ENCODE measurements at regions not wholly inside any gene's neighbourhood (a gene's known extent, or its start where the extent isn't known, plus 50 kb on each side); places are given as distances from the start of the nearest gene placed in this dataset.

DNA sequence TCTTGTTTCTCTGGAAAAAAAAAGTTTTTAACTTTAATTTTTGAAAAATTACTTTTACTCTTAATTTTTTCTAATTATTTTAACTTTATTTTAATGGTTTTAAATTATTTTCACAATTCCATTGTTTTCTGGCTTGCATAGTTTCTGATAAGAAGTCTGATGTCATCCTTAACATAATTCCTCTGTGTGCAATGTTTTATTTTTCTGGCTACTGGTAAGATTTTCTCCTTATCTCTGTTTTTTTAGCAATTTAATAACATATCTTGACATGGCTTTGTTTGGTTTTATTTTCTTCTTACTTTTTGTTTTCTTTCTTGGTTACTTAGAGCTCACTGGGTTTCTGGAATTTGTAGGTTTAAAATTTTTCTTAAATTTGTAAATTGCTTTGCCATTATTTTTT lies 114.8 kb downstream of the TBXT start:
- no peak for DNase-seq (ENCODE audit: extremely low read depth in 1 of 2, low read depth in 1 of 2)

DNA sequence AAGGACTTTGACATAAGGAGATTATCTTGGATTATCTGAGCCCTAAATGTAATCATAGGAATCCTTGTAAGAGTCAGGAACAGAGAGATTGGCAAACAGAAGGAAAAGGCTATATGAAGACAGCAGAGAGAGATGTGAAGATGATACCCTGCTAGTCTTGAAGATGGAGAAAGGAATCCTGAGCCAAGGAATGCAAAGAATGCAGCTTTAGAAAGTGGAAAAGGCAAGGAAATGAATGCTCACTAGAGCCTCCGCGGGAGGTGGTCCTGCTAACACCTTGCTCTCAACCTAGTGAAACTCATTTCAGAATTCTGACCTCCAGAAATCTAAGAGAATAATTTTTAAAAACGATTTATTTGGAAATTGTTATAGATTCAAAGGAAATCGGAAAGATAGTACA lies 117.1 kb downstream of the TBXT start:
- no peak for DNase-seq (ENCODE audit: extremely low read depth in 1 of 2, low read depth in 1 of 2)

DNA sequence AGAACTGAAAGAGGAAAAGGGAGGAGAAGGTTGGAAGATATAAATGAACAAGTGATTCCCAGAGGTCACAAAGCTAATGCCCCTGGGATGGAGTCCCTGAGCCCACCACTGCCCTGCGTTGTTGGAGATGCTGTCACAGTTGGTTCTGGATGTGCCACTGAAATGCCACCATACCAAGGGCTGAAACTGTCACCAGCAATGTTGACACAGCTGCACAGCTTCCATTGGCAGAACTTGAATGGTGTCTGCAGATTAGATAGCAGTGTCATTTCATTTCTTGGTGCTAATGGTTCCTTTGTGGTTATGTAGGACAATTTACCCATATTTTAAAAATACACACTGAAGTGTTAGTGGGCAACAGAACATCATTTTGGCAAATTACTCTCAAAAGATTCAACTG lies 120.7 kb downstream of the TBXT start:
- no peak for DNase-seq (ENCODE audit: extremely low read depth in 1 of 2, low read depth in 1 of 2)

DNA sequence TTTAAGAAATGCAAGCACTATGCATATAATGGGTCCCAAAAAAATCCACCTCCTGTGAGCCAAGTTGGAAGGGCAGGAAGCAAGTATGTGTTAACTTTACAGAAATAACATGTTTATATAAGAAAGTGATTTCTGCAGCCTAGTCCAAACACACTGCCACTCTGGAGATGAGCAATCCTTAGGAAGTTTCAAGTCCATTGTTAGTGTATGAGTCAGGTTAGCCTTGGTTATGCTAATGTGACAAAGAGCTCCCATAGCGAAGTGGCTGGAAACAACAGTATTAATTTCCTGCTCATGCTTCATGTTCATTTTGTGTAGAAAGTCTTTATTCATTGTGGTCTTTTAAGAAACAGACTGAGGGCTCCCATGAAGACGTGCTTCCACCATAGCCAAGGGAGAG lies 121.4 kb downstream of the TBXT start:
- DNase-seq (ENCODE audit: extremely low read depth in 1 of 2, low read depth in 1 of 2): no peak

DNA sequence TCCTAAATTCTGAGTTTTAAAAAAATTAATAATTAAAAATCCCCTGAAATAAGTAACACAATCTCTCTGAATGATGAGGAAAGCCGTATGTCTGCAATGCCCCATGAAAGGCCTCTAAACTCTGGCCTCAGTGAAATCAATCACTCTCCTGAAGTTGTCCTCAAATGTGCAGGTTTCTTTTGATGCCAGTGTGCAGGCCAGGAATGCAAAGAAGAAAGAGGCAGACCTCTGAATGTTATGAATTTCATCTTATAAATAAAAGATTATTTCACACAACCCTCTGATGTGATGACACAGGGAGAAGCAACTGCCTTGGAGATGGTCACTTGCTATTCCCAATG lies 121.8 kb downstream of the TBXT start:
- no peak for DNase-seq (ENCODE audit: extremely low read depth in 1 of 2, low read depth in 1 of 2)

DNA sequence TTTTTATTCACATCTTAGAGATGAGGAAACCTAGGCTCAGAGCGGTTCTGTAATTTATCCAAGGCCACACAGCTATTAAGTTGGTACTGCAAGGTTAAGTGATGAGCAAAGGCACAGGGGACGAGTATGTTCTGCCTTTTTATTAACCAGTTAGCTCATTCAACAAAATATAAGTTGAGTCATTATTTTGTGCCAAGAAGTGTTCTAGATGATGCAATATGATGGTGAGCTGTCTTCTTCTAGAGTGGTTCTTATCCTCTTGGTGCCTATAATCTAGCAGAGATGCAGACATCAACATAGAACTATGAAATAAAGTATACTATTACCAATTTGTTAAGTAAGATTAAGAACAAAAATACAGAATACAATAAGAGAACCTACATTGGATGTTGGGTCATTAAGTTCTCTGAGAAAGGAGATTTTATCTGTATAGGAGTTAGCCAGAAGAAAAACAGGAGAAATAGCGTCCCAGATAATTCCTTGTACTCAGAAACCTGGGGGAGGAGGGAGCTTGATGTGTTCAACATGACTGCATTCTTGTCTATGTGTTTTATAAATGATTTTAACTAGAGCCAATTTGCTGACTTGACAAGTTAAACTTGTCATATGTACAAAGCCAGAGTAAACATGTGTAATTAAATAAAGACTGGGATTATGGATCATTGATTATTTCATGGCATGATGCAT lies 122.3 kb downstream of the TBXT start:
- DNase-seq (ENCODE audit: extremely low read depth in 1 of 2, low read depth in 1 of 2): no peak

DNA sequence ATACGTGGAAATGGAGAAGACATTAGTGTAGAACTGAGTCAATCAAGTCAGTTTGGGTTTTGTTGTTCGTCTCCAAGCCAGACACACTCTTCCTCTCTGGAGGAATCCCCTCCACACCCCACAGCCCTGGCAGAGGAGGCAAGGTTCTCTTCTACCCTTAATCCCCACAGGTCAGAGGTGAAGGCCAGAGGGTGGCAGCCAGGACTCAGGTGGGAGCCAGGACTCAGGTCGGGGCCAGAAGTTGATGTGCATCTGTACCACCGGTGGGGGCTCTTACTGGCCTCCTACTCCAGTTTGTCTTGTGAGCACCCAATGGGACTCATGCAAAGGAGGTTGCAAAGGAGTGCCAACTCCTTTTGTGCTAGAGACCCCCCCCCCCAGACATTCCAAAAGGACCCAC lies 126.4 kb downstream of the TBXT start:
- no peak for DNase-seq (ENCODE audit: extremely low read depth in 1 of 2, low read depth in 1 of 2)

DNA sequence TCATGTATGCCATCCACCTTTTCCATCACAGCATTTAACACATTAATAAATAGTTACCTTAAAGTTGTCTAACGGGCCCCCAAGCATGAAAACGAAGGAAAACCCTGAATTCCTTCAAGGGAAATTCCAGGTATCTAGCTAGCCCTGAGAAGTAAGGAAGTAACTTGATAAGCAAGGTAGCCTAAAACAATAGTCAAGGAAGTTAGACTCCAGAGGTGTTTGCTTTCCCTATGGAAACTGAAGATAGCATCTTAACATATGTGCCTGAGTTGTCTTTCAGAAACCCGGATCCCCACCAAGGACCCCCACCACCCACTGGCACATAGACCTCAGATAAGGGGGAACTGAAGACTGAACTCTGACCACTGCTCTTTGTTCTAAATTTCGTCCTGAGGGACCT lies 127.4 kb downstream of the TBXT start:
- DNase-seq (ENCODE audit: extremely low read depth in 1 of 2, low read depth in 1 of 2): no peak

DNA sequence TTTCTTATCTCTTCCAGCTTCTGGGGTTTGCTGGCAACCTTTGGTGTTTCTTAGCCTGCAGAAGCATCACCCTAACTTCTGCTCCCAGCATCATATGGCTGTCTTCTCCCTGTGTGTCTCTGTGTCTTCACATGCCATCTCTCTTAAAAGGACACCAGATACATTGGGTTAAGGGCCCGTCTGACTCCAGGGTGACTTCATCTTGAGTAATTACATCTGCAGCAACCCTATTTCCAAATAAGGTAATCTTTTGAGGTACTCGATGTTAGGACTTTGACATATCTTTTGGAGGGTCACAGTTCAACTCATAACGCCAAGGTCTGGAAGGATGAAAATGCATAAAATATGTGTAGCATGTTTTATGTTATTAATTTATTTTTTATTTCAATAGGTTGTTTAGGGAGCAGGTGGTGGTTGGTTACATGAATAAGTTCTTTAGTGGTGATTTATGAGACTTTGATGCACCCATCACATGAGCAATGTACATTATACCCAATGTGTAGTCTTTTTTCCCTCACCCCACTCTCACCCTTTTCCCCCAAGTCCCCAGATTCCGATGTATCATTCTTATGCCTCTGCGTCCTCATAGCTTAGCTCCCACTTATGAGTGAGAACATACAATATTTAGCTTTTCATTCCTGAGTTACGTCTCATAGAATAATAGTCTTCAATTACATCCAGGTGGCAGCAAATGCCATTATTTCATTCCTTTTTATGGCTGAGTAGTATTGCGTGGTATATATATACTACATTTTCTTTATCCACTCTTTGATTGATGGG lies 131.1 kb downstream of the TBXT start:
- DNase-seq (ENCODE audit: extremely low read depth in 1 of 2, low read depth in 1 of 2): no peak

DNA sequence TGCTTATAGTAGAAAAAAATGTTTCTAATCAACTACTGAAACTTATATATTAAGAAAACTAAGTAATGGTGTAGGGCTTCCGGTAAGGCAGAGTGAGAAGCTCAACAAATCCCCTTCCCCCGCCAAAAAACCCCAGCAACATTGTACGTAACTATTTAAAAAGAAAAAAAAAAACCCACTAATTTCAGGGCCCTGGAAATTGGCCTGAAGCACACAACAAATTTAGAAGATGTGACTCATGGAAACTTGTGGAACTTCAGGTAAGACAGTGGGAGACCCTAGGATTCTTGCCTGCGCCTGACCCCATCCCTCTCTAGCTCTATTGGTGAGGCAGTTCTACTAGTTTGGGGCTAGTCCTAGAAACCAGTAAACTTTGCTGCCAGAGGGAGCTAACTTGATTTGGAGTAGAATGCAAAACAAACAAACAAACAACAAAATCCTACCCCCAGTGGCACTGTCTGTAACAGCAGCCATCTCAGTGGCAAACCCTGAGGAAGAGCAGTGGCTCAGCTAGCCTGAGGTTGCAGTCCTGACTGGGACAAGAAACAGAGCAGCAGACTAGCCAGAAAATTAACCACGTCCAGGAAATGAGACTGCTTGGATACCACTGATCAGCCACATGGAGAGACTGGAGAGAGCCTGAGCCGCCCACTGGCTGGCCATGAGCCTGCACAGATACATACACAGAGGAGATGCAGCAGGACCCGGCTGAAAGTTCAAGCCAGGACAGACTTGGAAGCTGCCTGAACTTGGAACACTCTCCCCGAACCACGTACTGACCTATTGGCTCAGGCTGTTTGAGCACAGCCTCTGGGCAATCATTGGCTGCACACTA lies 135.1 kb downstream of the TBXT start:
- no peak for DNase-seq (ENCODE audit: extremely low read depth in 1 of 2, low read depth in 1 of 2)

DNA sequence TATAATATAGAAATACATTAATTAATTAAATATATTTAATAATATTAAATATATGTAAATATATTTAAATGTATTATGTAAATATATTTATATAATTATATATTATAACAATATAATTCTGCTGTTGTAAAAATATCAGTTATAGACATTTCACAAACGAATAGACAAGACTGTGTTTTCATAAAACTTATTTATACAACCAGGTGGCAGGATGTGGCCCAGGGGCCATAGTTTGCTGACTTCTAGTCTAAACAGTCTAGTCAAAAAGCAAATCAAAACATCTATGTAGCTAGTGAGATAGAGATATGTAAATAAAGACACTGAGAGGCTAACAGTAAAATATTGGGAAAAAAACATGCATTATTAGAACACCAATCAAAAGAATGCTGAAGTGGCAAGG lies 136.4 kb downstream of the TBXT start:
- DNase-seq (ENCODE audit: extremely low read depth in 1 of 2, low read depth in 1 of 2): no peak

DNA sequence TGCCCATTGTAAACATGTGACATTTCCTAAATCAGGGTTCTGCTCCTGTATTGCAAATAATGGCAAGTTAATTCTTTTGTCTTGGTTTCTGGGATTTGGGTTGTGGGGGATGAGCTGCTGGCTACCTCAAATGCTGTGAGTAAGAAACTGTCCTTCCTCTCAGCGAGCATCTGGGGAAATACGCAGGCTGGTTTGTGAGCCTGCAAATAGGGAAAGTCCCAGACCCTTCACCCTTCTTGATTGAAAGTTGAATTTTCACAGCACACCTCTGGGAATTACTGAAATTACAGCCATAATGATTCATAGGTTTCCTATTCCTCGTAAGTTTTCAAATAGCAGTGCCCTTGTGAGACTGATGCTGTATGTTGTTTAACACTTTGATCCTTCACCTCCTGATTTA lies 138.1 kb downstream of the TBXT start:
- no peak for DNase-seq (ENCODE audit: extremely low read depth in 1 of 2, low read depth in 1 of 2)

DNA sequence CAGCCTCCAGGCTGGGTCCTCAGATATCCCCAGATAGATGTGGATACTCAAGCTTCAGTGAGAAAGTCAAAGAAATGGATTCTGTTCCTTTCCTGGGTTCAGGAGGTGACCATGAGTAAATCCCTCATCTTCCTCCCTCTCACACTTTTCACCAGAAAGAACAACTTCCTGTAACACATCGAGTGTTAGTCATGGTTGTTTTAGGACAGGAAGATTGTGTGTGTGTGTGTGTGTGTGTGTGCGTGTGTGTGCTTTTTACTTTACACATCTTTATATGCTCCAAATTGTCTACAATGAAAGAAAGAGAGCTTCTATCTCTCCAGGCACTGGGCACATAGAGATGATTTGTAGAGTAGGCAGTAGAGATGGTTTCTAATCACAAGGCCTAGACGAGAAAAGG lies 139.9 kb downstream of the TBXT start:
- DNase-seq (ENCODE audit: extremely low read depth in 1 of 2, low read depth in 1 of 2): no peak

DNA sequence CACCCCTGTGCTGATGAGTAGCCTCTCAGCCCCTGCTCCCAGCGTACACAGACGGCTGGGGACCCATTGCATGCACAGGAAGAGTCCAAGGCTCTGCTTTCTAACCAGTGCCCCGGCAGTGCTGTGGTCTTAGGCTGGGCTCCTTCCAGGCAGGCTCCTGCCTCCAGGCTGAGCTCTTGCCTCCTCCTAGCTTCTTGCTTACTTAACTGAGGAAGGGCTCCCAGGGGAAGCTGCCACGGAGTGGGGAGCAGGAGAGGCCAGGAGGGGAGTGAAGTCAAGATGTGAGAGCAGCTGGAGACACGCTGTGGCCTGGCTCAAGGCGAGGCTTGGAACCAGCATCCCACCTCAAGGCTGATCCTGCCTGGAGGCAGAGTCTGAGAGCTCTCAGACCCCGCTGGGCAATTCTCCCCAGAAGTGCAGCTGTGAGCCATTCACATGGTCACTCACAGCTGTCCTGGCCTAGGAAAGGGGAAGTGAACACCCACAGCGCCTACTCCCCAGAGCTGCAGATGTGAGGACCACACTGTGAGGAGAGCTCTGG lies 141.0 kb downstream of the TBXT start:
- DNase-seq (ENCODE audit: extremely low read depth in 1 of 2, low read depth in 1 of 2): no peak

DNA sequence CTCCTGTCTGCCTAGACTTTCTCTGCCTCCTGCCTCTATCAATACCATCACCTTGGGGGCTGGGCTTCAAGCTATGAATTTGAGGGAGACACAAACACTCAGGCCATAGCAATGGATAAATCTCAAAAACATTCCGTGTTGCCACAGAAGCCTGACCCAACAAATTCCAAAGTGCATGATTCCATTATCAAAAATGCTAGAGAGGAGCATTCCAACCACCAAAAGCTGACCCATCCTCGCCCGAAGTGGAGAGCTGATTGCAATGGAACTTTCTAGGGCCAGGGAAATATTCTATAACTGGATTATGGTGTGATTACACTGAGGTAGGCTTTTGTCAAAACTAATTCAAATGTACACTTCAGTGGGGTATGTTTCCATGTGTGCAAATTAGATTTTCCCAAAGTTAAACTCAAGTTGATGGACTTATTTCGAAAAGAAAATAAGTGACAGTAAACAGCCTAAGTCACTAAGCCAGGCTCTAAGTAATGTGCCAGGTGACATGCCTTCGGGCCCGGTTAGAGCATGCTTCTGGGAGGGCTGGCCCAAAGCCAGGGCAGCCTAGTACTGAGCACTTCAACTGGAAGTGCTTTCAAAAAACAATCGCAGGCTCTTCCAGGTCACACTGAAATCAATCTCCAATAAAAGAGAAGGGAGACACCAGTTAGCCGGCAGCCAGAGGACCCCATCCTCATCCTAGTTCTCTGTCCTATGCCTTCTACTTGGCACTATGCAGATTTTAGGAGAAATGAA lies 142.3 kb downstream of the TBXT start:
- no peak for DNase-seq (ENCODE audit: extremely low read depth in 1 of 2, low read depth in 1 of 2)

DNA sequence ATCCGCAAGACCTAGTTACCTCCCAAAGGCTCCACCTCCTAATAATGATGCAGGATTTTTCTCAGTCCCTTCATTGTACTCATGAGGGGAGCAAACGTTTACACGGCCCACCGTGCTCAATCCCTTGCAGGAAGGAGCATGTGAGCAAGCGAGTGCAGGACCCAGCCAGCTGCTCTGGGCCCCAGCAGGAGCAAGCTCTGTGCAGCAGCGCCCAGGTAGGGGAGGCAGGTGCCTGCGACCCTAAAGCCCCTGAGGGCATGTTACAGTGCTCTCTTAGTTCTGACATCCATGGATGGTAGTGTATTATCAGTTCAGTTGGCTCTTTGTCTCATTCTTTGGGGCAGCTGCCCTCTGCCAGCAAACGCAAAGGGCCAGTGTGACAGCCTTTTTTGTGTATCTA lies 143.4 kb downstream of the TBXT start:
- DNase-seq (ENCODE audit: extremely low read depth in 1 of 2, low read depth in 1 of 2): no peak

DNA sequence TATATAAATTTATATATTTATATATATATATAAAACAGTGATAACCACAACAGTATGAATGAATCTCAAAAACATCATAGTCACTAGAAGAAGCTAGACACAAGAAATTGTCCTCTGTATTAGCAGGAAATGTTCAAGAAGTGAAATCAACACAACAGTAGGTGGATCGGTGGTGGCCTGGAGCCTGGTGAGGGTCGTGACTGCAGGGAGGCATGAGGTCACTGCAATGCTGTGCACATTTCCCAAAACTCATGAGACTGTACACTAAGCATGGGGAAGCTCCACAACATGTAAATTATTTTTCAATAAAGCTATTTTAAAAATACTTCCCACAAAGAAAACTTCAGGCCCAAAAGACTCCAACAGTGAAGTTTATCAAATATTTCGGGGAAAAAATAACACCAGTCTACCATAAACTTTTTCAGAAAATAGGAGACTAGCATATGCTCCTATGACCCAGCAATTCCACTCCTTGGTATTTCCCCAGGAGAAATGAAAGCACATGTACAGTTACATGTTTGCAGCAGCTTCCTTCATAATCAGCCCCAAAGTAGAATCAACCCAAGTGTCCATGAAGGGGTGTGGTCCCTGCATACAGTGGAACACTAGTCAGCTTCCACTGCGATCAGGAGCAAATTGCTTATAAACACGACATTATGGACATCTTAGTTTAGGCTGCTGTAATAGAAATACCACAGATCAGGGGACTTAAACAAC lies 144.2 kb downstream of the TBXT start:
- DNase-seq (ENCODE audit: extremely low read depth in 1 of 2, low read depth in 1 of 2): no peak

DNA sequence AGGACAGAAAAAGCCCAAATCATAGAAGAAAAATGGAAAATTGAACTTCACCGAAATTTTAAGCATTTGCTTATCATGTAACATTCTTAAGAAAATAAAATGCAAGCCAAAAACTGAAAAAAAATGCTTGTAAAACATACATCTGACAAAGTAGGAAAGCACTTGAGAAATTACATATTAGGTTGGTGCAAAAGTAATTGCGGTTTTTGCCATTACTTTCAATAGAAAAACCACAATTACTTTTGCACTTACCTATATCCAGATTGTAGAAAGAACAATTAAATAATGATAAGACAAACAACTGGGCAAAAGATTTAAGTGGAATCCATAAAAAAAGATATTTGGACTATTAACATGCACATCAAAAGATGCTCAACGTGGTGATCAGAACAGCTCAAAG lies 146.2 kb downstream of the TBXT start:
- DNase-seq (ENCODE audit: extremely low read depth in 1 of 2, low read depth in 1 of 2): no peak

DNA sequence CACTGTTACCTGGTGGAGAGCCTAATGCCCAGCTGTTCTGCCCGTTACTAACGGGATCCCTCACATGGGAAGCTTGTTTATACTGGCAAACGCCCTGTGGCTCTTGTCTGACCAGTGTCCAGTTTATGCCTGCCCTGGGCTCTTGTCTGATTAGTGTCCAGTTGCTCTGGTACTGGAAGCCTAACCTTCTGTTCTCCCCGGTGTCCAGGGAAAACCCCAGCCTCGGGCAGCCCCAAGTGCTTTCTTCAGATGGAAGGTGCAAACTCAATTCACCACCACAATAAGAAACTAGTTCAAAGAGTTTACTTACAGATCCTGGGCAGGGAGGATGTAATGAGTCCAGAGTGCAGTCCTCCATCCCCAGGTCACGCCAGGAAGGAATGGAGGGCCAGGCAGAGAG lies 148.4 kb downstream of the TBXT start:
- no peak for DNase-seq (ENCODE audit: extremely low read depth in 1 of 2, low read depth in 1 of 2)

DNA sequence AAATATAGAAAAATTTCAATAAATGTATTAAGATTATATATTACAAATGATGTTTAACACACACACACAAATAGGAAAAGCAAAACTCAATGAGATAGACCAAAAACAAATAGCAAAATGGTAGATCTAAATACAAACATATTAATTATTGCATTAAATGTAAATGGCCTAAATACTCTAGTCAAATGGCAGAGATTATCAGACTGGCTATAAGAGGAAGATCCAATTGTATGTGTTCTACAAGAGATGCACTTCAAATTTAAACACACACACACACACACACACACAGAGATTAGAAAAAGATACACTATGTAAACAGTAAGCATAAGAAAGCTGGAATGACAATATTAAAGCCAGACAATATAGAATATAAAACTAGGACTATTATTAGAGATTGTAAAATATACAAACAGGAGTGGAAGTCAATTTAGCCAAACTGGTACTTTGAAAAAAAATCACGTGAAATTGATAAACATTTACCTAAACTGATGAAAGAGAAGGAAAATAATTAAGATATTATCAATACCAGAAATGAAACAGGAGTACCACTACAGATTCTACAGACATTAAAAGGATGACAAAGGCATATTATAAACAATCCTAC lies 150.5 kb downstream of the TBXT start:
- DNase-seq (ENCODE audit: extremely low read depth in 1 of 2, low read depth in 1 of 2): no peak

Measured in stimulated activated CD8-positive, alpha-beta memory T cell treated with anti-CD3 and anti-CD28 coated beads, Interleukin-7, amount 100 ng/mL, for 48 hours (primary cell).